Sciatic nerve (tissue), 2 donors: ENCODE measurements at regions not wholly inside any gene's neighbourhood (a gene's known extent, or its start where the extent isn't known, plus 50 kb on each side); places are given as distances from the start of the nearest gene placed in this dataset.
"Not testable (repeated sequence)": the region's sequence is repeated elsewhere in the genome, so short reads cannot be mapped to it uniquely, and the experiment has no call there.

Experiments used
- ATAC-seq: fragments of 200-7000 bp; cut with Tn5 transposase; one replicate; pipeline ENCODE4 v1.9.1; 2020; ENCODE audit warnings: mild to moderate bottlenecking, moderate library complexity
- DNase-seq: peaks from one replicate; pipeline ENCODE4 v3.0.0-alpha.2; 2020; ENCODE audit warnings: low spot score
- intact Hi-C: fragments of 100-400 bp; cut with DNase I; formaldehyde crosslinking; loops from one replicate; pipeline ENCODE4 v1.14.2; 2022
- donor health status: DM: no; HTN: no; CAD: no.
- donor health status: DM: no; HTN: no; CAD: no.

- intact Hi-C loops = no loop called here
- ATAC-seq (no peak), DNase-seq (no peak)
These were observed 229.3 kb upstream of the ZEB2 start for GRCh38 chr2:144749188-144749587.

- no peak for ATAC-seq
- intact Hi-C loops = no loop called here
- no peak for DNase-seq
These were observed 228.5 kb upstream of the ZEB2 start for GRCh38 chr2:144748443-144748842.

DNA sequence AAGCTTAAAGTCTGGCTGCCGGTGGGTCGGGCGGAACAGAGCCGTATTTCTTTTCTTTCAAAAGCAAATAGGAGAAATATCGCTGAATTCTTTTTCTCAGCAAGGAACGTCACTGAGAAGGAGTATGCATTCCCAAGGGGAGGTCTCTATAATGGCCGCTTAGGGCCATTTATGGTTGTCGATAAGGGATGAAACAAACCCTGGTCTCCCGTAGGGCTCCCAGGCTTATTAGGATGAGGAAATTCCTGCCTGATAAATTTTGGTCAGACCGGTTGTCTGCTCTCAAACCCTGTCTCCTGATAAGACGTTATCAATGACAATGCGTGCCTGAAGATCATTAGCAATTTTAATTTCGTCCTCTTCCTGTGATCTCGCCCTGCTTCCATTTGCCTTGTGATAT lies 227.7 kb upstream of the ZEB2 start:
- DNase-seq = no peak
- intact Hi-C loops = no loop called here
- no peak for ATAC-seq

DNA sequence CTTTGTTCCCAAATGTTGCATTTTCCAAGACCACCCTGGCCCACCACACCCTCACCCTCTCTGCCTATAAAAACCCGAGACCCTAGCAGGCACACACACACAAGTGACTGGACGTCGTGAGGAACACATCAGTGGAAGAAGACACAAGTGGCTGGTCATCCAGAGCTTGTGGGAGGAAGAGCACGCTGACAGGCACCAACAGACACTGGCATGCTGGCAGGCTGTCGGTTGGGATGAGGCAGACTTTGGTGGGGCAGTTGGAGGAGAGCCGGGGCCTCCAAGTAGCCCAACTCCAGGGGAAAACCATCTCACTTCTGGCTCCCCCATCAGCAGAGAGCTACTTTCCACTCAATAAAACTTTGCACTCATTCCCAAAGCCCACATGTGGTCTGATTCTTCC lies 225.5 kb upstream of the ZEB2 start:
- DNase-seq (no peak), ATAC-seq (no peak)
- intact Hi-C loops = no loop called here

GRCh38 chr2:144738749-144739148 lies 218.8 kb upstream of the ZEB2 start:
- no peak for DNase-seq
- intact Hi-C loops = no loop called here
- no peak for ATAC-seq

- DNase-seq = no peak
- no peak for ATAC-seq
- intact Hi-C loops = no loop called here
These were observed 210.8 kb upstream of the ZEB2 start for GRCh38 chr2:144730711-144731110.

GRCh38 chr2:144724460-144724859 lies 204.5 kb upstream of the ZEB2 start:
- intact Hi-C loops, DNase-seq, ATAC-seq: not testable (repeated sequence)

- ATAC-seq = no peak
- no peak for DNase-seq
- intact Hi-C loops = no loop called here
These were observed 198.5 kb upstream of the ZEB2 start for GRCh38 chr2:144718376-144718775.

DNA sequence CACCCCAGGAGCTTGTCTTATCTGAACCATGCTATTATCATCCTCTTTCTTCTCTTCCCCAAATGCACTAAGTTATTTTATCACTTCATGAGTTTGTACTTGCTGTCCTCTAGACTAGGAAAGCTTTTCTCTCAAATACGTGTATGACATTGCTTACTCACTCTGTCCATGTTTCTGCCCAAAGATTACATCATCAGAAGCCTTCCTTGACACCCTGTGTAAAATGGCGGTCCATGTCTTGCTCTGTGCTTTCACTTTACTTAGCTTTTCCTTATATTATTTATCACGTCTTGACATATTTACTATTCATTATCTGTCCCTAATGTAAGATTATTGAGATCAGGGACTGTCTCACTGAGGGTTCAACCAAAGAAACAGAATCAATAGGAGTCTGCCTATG lies 196.1 kb upstream of the ZEB2 start:
- intact Hi-C loops = no loop called here
- DNase-seq (no peak), ATAC-seq (no peak)

- no peak for ATAC-seq
- intact Hi-C loops = no loop called here
- DNase-seq = no peak
These were observed 193.5 kb upstream of the ZEB2 start for GRCh38 chr2:144713410-144713809.

DNA sequence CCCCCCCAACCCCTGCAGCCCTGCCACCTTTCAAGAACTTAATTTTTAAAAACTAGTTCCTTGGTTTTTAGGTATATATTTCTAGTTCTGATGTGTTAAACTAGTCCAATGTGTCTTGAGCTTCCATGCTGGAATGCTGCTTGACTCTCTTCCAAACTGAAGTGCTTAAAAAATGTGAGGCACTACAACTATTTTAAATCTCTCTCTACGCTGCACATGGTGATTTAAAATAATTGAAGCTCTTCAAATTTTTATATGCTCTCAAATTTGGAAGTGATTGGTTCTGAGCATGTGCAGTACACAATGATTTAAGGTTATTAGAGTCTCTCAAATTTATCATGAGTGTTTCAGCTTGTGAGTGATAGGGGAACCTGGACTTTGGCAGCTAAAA lies 192.6 kb upstream of the ZEB2 start:
- intact Hi-C loops = no loop called here
- no peak for ATAC-seq

DNA sequence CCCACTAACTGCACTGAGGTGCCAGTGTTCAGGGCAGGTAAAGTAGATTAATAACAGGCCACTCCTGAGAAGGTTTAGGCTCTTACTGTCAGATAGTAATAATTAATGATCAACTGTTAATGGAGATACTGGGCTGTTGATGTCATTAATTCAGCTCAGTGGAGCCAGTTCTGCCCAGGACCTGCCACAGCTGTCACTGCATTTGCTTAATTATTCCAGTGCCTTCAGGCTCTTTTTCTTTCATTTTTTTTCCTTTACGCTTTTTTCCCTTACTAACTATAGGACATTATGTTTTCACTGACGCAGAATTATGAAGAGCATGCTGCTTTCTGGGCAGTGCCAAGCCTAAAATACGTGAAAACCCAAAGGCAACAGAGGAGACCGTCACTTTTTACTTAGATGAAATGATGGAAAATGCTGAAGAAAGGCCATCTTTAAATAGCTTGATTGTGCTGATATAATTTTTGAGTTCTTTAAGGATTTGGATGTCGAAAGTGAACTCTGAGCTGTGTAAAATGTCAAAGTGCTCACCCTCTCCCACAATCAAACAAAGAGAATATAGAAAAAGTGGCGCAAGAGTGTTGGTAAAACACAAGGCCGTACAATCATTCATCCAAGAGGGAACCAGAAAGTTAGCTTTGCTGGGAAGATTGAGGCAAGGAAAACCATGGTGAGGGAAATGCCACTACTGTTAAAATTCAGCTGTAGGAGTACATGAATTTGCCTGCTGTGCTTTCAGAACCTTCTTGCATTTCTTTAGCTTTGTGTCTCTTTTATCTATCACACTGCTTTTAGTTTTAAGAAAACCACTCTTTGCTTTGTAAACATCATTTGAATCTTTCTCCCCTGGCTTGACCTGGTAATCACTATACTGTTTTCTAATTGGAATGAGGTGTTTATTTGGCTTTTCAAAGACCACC lies 192.0 kb upstream of the ZEB2 start:
- DNase-seq (no peak), ATAC-seq (peak; percentile 49)
- intact Hi-C loops = no loop called here

More for the DNA sequence above, 192.6 kb upstream of the ZEB2 start:
- DNase-seq = no peak

DNA sequence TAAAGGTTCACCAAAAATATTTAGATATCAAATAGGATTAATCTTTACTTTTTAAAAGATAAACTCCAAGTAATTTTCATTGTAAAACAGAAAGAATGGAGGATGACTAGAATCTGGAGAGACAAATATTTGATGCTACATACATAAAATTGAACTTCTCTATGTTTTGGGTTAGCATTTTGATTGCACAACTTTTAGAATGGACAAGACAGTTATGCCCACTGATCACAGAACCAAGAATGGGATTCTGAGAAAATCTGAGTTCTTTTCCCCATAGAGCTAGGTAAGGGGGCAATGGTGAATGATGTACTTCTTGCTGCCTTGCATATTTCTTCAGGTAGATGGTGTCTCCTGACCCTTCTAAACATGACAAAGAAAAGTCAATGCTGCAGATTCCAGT lies 191.2 kb upstream of the ZEB2 start:
- intact Hi-C loops = no loop called here
- no peak for ATAC-seq
- DNase-seq = no peak

GRCh38 chr2:144708626-144709025 lies 188.7 kb upstream of the ZEB2 start:
- intact Hi-C loops = no loop called here

DNA sequence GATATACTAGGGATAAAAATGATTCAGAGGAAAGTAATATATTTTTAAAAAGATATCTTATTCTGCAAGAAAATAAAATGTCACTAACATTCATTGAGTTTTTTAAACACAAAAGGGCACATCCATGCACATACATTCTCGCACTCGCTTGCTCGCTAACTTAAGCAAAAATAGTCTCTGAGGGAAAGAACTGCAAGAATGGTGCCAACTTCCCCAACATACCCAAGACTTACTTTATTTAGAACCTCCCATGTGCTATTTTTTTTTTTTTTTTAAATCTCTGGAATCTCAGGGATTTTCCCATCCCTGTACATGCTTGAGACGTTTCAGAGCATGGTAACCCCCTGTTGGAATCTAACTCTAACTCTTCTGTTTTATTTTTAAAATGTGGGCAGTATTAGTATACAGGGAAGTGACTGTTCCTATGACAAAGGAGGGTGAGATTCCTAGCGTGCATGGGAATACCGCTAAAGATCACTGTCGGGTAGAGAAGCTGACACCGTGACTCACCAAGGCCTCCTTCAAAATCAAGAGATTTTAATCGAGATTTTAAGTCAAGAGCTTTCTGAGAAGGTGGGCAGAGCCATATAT lies 187.9 kb upstream of the ZEB2 start:
- intact Hi-C loops = no loop called here
- DNase-seq = no peak
- no peak for ATAC-seq

More at GRCh38 chr2:144708626-144709025, 188.7 kb upstream of the ZEB2 start:
- ATAC-seq (peak; percentile 60), DNase-seq (no peak)

DNA sequence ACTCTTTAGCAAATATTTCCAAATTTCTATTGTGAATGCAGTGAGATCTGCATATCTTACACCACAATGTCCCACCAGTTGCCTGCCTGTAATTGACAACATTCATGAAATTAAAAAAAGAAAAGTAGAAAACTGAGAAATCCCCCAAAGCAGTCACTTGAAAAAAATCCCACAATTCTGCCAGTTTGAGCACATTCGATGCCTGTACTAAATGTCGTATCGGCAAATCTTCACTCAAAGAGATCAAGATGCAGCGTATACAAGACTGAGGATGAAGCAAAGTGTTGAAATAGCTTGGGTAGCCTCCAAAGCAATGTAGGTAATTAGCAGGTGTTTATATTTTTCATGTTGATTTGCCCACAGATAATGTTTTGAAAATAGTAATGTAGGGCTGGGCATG lies 186.7 kb upstream of the ZEB2 start:
- intact Hi-C loops = no loop called here
- DNase-seq (no peak), ATAC-seq (no peak)

GRCh38 chr2:144705328-144706245 lies 185.7 kb upstream of the ZEB2 start:
- DNase-seq (no peak), ATAC-seq (no peak)
- intact Hi-C loops = no loop called here

DNA sequence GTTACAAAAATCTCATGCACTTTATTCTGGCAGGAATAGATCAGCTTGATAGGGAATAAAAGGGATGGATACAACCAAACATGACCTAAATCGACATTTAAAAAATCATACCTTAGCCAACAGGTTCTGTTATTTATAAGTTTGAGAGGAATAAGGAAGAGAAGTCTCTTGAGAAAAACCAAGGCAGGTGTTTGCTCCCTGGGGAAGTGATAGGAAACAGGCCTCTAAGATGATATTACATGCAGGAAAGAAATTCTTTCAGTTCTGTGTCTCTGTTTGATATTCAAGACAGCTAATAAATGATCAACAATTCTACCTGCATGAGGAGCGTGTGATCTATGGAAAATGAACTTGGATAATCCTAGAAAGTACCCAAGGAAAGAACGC lies 184.8 kb upstream of the ZEB2 start:
- intact Hi-C loops = no loop called here
- DNase-seq = no peak
- no peak for ATAC-seq

DNA sequence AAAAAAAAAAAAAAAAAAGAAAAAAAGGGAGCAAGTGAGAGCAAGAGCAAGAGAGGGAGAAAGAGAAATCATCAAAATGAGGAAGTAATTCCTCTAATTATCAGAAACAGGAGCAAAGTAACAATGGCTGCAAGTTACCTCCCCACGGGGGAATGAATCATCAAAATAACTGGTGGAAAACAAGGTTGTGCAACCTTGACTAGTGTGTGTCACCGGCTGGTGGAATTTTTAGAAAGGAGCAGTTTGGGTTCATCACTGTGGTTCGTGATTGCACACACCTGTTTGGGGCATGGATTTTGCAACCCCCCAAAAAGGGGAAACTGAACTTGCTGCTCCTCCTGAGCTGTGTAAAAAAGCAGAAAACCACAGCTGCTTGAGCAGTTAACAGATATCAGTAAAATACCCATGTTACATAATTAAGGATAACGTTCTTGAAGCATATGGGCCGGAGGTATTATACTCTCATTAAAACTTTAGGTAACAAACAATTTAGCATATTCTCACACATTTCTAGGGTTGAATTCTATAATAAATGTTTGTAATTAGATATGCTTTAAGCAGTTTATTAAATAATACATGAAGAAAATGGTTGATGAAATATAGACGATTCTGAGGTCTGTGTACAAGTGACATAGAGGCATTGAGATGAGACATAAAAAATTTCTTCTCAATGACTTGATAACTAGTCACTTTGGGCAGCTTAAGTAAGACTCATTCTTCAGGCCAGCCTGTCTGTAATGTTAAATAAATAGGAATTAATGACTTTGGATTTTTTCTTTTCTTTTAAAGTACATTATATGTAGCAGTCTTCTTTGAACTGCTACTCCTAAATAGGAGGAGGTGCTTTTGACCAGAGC lies 184.2 kb upstream of the ZEB2 start:
- intact Hi-C loops = no loop called here
- DNase-seq = no peak
- ATAC-seq = peak; percentile 84
